GM12873 (cell line): ENCODE measurements at regions not wholly inside any gene's neighbourhood (a gene's known extent, or its start where the extent isn't known, plus 50 kb on each side); places are given as distances from the start of the nearest gene placed in this dataset.

Experiments
- TF ChIP-seq, protein P1 (sequence below): IDR thresholded peaks from 2 replicates; pipeline ENCODE4 v1.5.1; 2012; ENCODE audit warnings: low read depth, mild to moderate bottlenecking, moderate library complexity, low read length, control low read depth; ENCODE audit not compliant: insufficient read depth; ENCODE audit errors: missing control alignments

DNA sequence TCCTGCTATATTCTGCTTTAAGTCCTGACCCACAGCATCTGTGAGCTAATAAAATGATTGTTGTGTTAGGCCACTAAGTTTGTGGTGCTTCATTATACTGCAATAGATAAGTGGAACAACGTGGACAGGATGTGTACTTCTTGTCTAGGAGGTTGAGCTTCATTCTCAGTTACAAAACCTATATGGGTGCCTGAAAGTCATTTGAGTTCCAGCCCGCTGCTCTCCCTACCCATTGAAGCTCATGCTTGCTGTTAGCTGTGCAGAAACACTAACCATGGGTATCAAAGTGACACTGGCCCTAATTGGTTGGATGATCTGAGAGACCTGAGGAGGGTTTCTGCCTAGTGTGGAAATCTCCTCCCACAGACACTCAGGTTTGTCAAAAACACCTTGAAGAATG is 357.2 kb downstream of the PDCD6IP start:
- TF ChIP-seq, protein P1, sequence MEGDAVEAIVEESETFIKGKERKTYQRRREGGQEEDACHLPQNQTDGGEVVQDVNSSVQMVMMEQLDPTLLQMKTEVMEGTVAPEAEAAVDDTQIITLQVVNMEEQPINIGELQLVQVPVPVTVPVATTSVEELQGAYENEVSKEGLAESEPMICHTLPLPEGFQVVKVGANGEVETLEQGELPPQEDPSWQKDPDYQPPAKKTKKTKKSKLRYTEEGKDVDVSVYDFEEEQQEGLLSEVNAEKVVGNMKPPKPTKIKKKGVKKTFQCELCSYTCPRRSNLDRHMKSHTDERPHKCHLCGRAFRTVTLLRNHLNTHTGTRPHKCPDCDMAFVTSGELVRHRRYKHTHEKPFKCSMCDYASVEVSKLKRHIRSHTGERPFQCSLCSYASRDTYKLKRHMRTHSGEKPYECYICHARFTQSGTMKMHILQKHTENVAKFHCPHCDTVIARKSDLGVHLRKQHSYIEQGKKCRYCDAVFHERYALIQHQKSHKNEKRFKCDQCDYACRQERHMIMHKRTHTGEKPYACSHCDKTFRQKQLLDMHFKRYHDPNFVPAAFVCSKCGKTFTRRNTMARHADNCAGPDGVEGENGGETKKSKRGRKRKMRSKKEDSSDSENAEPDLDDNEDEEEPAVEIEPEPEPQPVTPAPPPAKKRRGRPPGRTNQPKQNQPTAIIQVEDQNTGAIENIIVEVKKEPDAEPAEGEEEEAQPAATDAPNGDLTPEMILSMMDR: no peak

- TF ChIP-seq, protein P1: no peak
Measured at GRCh38 chr3:34157491-34157890, 359.1 kb downstream of the PDCD6IP start.

GRCh38 chr3:34159613-34160420 is 361.4 kb downstream of the PDCD6IP start:
- TF ChIP-seq, protein P1: no peak

- TF ChIP-seq, protein P1: no peak
Measured at GRCh38 chr3:34174740-34175139, 376.3 kb downstream of the PDCD6IP start.

GRCh38 chr3:34175636-34176176 is 377.3 kb downstream of the PDCD6IP start:
- TF ChIP-seq, protein P1: no peak

GRCh38 chr3:34176723-34177122 is 378.3 kb downstream of the PDCD6IP start:
- TF ChIP-seq, protein P1: no peak

GRCh38 chr3:34178415-34178814 is 380.0 kb downstream of the PDCD6IP start:
- TF ChIP-seq, protein P1: no peak
